ENCODE measurements at regions not wholly inside any gene's neighbourhood (a gene's known extent, or its start where the extent isn't known, plus 50 kb on each side); places are given as distances from the start of the nearest gene placed in this dataset.

DNA sequence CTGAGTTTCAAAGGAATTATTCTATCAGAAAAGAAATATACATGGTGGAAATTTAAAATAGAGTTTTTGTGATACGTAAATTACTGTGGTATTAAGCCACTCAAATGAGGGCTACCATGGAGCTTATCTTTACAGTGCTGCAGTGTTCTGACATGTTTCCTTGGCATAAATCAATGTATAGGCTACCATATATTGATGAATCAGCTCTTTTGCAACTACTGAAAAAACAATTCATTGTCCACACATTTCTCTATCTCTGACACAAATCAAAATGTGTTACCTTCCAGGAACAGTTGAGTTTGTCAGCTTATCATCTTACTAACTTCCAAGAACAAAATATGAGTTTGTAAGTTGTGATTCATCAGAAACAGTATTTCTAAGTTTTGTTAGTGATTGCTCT lies 140.3 kb upstream of the CDH18 start:
- TF ChIP-seq, protein P1, sequence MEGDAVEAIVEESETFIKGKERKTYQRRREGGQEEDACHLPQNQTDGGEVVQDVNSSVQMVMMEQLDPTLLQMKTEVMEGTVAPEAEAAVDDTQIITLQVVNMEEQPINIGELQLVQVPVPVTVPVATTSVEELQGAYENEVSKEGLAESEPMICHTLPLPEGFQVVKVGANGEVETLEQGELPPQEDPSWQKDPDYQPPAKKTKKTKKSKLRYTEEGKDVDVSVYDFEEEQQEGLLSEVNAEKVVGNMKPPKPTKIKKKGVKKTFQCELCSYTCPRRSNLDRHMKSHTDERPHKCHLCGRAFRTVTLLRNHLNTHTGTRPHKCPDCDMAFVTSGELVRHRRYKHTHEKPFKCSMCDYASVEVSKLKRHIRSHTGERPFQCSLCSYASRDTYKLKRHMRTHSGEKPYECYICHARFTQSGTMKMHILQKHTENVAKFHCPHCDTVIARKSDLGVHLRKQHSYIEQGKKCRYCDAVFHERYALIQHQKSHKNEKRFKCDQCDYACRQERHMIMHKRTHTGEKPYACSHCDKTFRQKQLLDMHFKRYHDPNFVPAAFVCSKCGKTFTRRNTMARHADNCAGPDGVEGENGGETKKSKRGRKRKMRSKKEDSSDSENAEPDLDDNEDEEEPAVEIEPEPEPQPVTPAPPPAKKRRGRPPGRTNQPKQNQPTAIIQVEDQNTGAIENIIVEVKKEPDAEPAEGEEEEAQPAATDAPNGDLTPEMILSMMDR (IDR thresholded peaks at IDR 0.05), result no peak
- TF ChIP-seq EZH2 (IDR thresholded peaks at IDR 0.05; ENCODE audit: borderline replicate concordance, insufficient read depth, low read depth, low read length, poor library complexity, severe bottlenecking), result no peak

Measured in B cell (primary cell).